ENCODE measurements at regions not wholly inside any gene's neighbourhood (a gene's known extent, or its start where the extent isn't known, plus 50 kb on each side); places are given as distances from the start of the nearest gene placed in this dataset.

GRCh38 chr9:105912863-105913516, 218.6 kb downstream of the TMEM38B start:
- H3K4me3 ChIP-seq (ENCODE audit: low read depth in 1 of 3, low read length in 3 of 3): no peak overlapping the region
- no peaks in the 10 kb centered on the region for H3K27me3 ChIP-seq (ENCODE audit: control insufficient read depth in 4 of 4, insufficient read depth in 4 of 4, low read length in 3 of 4)
- TF ChIP-seq ZBTB33 (IDR thresholded peaks at IDR 0.05) (no peak), REST (IDR thresholded peaks at IDR 0.05) (no peak), TAF1 (conservative IDR thresholded peaks at IDR 0.05) (no peak), CTCF (IDR thresholded peaks at IDR 0.05; ENCODE audit: low read depth, low read length, missing input control) (no peak), EGR1 (IDR thresholded peaks at IDR 0.05; ENCODE audit: low read depth in 2 of 2) (no peak), HNF4G (IDR thresholded peaks at IDR 0.05) (no peak), MAX (IDR thresholded peaks at IDR 0.05) (no peak), GABPA (IDR thresholded peaks at IDR 0.05 in 1 of 2, conservative IDR thresholded peaks at IDR 0.05 in 1 of 2) (no peak), JUND (IDR thresholded peaks at IDR 0.05) (no peak), RXRA (IDR thresholded peaks at IDR 0.05) (no peak), SP1 (IDR thresholded peaks at IDR 0.05) (no peak), RAD21 (IDR thresholded peaks at IDR 0.05) (no peak), NR2F2 (IDR thresholded peaks at IDR 0.05) (no peak), FOXA2 (IDR thresholded peaks at IDR 0.05) (no peak), ATF3 (IDR thresholded peaks at IDR 0.05) (no peak), HNF4A (conservative IDR thresholded peaks at IDR 0.05) (no peak), FOXA1 (IDR thresholded peaks at IDR 0.05) (no peak), YY1 (IDR thresholded peaks at IDR 0.05) (no peak)
- WGBS: 80% methylated on average over 8 of the region's 8 CpGs
- H3K4me1 ChIP-seq (ENCODE audit: control insufficient read depth in 4 of 4, insufficient read depth in 4 of 4, low read length in 3 of 4): no peaks in the 10 kb centered on the region
- no peaks in the 10 kb centered on the region for H3K36me3 ChIP-seq (ENCODE audit: control insufficient read depth in 4 of 4, insufficient read depth in 3 of 4, low read depth in 1 of 4, low read length in 3 of 4)
- H3K27ac ChIP-seq (ENCODE audit: low read depth in 1 of 2, low read length in 2 of 2): no peak overlapping the region
- H3K9ac ChIP-seq (ENCODE audit: low read depth in 1 of 2, low read length in 2 of 2): no peak overlapping the region
- no peak for DNase-seq (ENCODE audit: low spot score)
- H3K9me3 ChIP-seq (ENCODE audit: control insufficient read depth in 4 of 4, low read length in 3 of 4): peaks cover 0 to 2% (median 0%) of the 10 kb centered on the region in 4 donors

Measured in liver (tissue), 8 donors.